Memory B cell (primary cell): ENCODE measurements at regions not wholly inside any gene's neighbourhood (a gene's known extent, or its start where the extent isn't known, plus 50 kb on each side); places are given as distances from the start of the nearest gene placed in this dataset.

Experiments used
- ATAC-seq: fragments of 150-1000 bp; cut with Tn5 transposase; 2 replicates; pipeline ENCODE4 v1.10.0; 2021; ENCODE audit warnings: low read depth, mild to moderate bottlenecking, moderate library complexity
- DNase-seq, 2 donors: peaks; one replicate each; pipeline ENCODE4 v3.0.0; 2022; ENCODE audit warnings: low spot score in 2 of 2
- H3K27ac Mint-ChIP-seq: one replicate; pipeline ENCODE4 v1.8.0; 2022; ENCODE audit warnings: mild to moderate bottlenecking, moderate library complexity, mixed read lengths
- H3K27me3 Mint-ChIP-seq: one replicate; pipeline ENCODE4 v1.8.0; 2022; ENCODE audit warnings: mixed read lengths
- H3K36me3 Mint-ChIP-seq: one replicate; pipeline ENCODE4 v1.8.0; 2022; ENCODE audit warnings: mild to moderate bottlenecking, mixed read lengths
- H3K4me1 Mint-ChIP-seq: one replicate; pipeline ENCODE4 v1.8.0; 2022; ENCODE audit warnings: mixed read lengths
- H3K4me3 Mint-ChIP-seq: one replicate; pipeline ENCODE4 v1.8.0; 2022; ENCODE audit warnings: mild to moderate bottlenecking, moderate library complexity, mixed read lengths
- H3K9me3 Mint-ChIP-seq: one replicate; pipeline ENCODE4 v1.8.0; 2022; ENCODE audit warnings: mixed read lengths

- ATAC-seq (no peak), DNase-seq (no peak)
- Mint-ChIP-seq H3K27ac (no peak overlapping the region), H3K36me3 (no peaks in the 10 kb centered on the region), H3K9me3 (peaks cover 3% of the 10 kb centered on the region), H3K27me3 (no peaks in the 10 kb centered on the region), H3K4me3 (no peak overlapping the region), H3K4me1 (no peaks in the 10 kb centered on the region)
Observed at GRCh38 chr5:155746367-155747038, 580.5 kb upstream of the SGCD start.

DNA sequence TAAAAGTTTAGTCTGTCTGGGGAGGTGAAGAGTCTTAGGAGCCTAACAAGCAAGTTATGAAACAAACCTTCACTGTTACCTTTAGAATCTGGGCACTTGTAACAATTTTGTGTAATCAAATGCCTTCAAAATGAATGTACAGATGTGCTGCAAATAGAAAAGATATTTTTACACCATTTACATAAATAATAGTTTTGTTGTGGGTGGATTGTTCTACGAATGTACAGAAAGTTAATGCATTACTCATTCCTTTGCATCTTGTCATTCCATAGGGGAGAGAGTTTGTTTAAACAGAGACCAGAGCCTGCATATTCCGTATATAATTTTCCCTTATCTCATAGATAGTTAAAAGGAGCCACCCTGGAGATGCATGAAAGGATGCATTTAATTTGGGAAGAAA is 576.9 kb upstream of the SGCD start:
- H3K27ac Mint-ChIP-seq, result no peak overlapping the region

DNA sequence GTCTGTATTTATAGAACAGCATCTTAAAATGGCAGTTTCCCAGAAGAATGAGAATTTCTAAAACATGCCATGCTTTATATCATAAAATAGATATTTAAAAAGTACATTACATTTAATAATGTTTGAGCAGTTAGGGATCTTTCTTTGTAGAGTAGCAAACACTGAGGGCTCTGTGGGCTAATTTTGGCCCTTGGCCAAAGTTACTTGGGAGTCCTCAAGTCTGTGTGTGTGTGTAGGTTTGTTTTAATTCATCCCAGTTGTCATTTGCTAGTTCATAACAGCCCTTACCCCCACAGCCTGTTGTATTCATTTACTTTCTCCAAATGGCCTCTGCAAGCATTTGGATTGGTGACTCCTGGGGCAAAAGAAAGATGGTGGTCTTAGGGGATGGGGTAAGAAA is 576.4 kb upstream of the SGCD start:
- Mint-ChIP-seq H3K27me3 (peaks cover 9% of the 10 kb centered on the region), H3K4me3 (no peak overlapping the region), H3K36me3 (no peaks in the 10 kb centered on the region), H3K4me1 (no peaks in the 10 kb centered on the region), H3K27ac (no peak overlapping the region), H3K9me3 (no peaks in the 10 kb centered on the region)
- DNase-seq (no peak), ATAC-seq (no peak)

More for the DNA sequence above, 576.9 kb upstream of the SGCD start:
- ATAC-seq (no peak), DNase-seq (no peak)
- Mint-ChIP-seq H3K27me3 (peaks cover 9% of the 10 kb centered on the region), H3K36me3 (no peaks in the 10 kb centered on the region), H3K4me1 (no peaks in the 10 kb centered on the region), H3K4me3 (no peak overlapping the region), H3K9me3 (no peaks in the 10 kb centered on the region)

DNA sequence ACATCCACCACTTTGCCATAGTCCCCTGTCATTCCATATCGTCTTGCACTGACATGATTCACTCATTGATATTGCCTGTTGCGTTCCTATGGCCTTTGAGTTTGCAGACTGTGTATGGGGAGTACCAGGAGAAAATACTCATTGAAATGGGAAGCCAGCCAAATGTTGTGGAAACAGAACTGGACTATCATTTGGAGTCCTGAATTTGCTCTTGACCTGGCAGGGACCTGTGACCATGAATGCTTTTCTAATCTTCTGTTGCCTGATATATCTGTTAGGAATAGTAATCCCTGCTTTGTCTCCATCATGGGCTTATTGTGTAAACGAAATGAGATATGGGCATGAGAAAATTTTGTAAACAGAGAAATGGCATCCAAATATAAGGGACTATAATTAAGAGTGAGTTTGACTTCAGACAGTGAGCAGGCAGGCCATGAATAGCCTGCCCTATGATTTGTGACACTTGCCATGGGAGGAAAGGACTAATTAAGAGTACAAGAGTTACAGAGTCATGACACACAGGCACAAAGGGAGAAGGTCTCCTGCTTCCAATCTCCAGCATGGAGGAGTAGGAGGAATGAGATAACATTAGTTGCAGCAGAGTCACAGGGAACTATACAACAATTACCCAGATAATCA is 572.9 kb upstream of the SGCD start:
- Mint-ChIP-seq H3K4me1 (no peaks in the 10 kb centered on the region), H3K36me3 (no peaks in the 10 kb centered on the region), H3K27ac (no peak overlapping the region), H3K4me3 (no peak overlapping the region), H3K27me3 (peaks cover 9% of the 10 kb centered on the region), H3K9me3 (no peaks in the 10 kb centered on the region)
- DNase-seq, result no peak
- no peak for ATAC-seq

DNA sequence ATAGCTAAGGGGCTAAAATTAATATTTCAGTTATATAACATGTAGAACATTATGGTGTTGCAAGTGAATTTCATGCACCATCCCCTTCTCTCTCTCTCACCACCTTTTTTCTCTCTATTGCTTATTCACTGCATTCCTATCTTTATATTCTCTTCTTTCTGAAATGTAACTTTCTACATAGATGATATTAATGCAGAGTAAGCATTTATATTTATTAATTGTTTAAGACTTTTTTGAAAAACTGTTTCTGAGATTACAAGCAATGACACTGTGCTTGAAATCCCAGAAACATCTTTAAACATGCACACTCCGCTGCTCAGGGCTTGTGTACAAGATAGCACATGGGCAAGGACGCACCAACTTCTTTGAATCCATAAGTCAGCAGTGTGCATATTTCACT is 567.7 kb upstream of the SGCD start:
- no peak overlapping the region for H3K27ac Mint-ChIP-seq

DNA sequence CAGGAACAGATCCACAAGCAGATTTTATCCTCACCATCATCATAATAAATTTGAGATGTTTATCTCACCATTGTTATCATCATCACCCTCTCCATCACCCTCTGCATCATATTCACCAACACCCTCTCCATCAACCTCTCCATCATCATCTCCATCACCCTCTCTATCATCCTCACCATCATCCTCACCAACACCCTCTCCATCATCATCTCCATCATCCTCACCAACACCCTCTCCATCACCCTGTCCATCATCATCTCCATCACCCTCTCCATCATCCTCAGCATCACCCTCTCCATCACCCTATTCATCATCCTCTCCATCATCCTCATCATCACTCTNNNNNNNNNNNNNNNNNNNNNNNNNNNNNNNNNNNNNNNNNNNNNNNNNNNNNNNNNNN is 567.0 kb upstream of the SGCD start:
- DNase-seq, result no peak
- H3K4me3 Mint-ChIP-seq, result no peak overlapping the region
- ATAC-seq, result no peak
- H3K27ac Mint-ChIP-seq, result no peak overlapping the region
- peaks cover 5% of the 10 kb centered on the region for H3K4me1 Mint-ChIP-seq
- peaks cover 10% of the 10 kb centered on the region for H3K9me3 Mint-ChIP-seq
- no peaks in the 10 kb centered on the region for H3K27me3 Mint-ChIP-seq
- peaks cover 6% of the 10 kb centered on the region for H3K36me3 Mint-ChIP-seq

More for the DNA sequence above, 567.7 kb upstream of the SGCD start:
- Mint-ChIP-seq H3K27me3 (peaks cover 2% of the 10 kb centered on the region), H3K4me1 (peaks cover 5% of the 10 kb centered on the region), H3K9me3 (peaks cover 10% of the 10 kb centered on the region), H3K4me3 (no peak overlapping the region), H3K36me3 (peaks cover 6% of the 10 kb centered on the region)
- DNase-seq (no peak), ATAC-seq (no peak)

DNA sequence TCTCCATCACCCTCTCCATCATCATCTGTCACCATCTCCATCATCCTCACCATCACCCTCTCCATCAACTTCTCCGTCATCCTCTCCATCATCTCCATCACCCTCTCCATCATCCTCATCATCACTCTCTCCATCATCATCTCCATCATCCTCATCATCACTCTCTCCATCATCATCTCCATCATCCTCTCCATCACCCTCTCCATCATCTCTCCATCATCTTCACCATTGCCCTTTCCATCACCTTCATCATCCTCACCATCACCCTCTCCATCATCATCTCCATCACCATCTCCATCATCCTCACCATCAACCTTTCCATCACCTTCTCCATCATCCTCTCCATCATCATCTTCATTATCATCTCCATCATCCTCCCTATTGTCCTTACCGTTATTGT is 565.5 kb upstream of the SGCD start:
- no peak overlapping the region for H3K4me3 Mint-ChIP-seq
- H3K27me3 Mint-ChIP-seq, result no peaks in the 10 kb centered on the region
- peaks cover 5% of the 10 kb centered on the region for H3K4me1 Mint-ChIP-seq
- DNase-seq (no peak), ATAC-seq (no peak)
- H3K9me3 Mint-ChIP-seq, result peaks cover 12% of the 10 kb centered on the region
- H3K36me3 Mint-ChIP-seq, result peaks cover 7% of the 10 kb centered on the region
- H3K27ac Mint-ChIP-seq, result no peak overlapping the region

GRCh38 chr5:155765715-155766114 is 561.2 kb upstream of the SGCD start:
- Mint-ChIP-seq H3K27me3 (no peaks in the 10 kb centered on the region), H3K4me1 (peaks cover 5% of the 10 kb centered on the region), H3K27ac (no peak overlapping the region), H3K9me3 (peaks cover 9% of the 10 kb centered on the region), H3K36me3 (peaks cover 7% of the 10 kb centered on the region), H3K4me3 (no peak overlapping the region)
- no peak for DNase-seq
- ATAC-seq, result no peak

DNA sequence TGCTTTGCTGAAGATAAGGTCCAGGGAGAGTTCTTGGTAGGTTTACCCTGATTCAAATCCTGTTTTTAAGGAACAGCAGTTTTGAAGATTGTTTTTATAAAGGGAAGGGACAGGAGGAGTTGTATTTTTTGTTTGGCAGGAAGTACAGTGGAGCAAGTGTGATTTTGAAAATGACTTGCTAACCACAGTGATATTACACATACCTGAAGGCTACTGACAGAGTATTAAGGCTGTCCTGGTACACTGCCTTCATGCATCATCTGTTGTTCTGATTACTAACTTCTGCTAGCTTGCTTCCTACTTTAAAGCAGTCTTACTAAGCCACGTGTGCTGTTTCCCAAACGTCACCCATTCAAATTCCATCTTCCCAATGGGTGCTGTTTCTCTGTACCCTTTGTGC is 559.5 kb upstream of the SGCD start:
- no peak overlapping the region for H3K27ac Mint-ChIP-seq
- ATAC-seq (no peak), DNase-seq (no peak)
- no peaks in the 10 kb centered on the region for H3K4me1 Mint-ChIP-seq
- H3K4me3 Mint-ChIP-seq, result no peak overlapping the region
- H3K36me3 Mint-ChIP-seq, result peaks cover 1% of the 10 kb centered on the region
- peaks cover 2% of the 10 kb centered on the region for H3K9me3 Mint-ChIP-seq
- H3K27me3 Mint-ChIP-seq, result no peaks in the 10 kb centered on the region

DNA sequence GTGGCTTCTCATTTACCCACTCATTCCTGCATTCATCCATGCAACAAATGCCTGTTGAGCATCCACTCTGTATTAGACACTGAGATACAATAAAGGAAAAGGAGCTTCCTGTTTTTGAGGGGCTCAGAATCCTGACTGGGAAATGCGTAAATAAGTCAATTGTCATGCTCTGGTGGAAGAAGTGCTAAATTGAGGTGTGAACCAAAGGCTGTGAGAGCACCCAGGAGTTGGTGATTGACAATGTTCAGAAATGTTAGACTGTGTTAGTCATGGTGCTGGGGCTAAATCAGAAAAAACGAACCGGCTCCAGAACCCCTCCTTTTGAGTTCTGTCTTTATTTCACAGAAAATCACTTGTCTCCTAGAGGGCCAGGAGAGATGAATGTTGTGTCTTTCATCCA is 558.6 kb upstream of the SGCD start:
- DNase-seq, result no peak

DNA sequence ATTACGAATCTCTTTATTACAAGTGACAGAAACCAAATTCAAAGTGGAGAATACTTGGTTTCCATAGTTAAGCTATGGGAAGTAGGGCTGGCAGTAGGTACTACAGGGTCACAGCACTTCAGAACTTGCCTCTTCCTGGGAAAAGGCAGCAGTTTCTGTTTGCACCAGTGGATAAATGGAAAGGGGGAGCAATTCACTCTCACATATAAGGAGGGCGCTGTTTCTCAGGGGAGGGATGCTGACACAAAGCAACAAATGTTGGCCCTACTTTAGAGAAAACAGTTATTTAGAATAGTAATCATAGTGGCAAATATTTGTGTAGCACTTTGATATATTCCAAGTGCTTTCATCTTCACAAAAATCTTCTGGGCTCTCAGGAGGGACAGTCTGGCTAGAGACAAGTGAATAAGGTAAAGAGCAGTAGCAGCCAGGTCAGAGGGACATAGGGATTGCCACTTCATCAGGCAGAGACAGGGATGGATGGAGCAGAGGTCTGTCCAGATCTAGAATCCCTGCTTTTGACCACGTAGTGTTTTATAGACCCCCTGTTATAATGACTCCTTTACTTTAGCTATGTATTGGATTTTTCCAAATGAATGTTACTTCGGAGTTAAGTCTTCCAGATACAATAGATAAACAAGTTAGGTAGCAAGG is 554.8 kb upstream of the SGCD start:
- no peak for DNase-seq
- H3K36me3 Mint-ChIP-seq, result no peaks in the 10 kb centered on the region
- no peak for ATAC-seq
- peaks cover 2% of the 10 kb centered on the region for H3K9me3 Mint-ChIP-seq
- no peaks in the 10 kb centered on the region for H3K27me3 Mint-ChIP-seq
- no peaks in the 10 kb centered on the region for H3K4me1 Mint-ChIP-seq
- no peak overlapping the region for H3K27ac Mint-ChIP-seq
- no peak overlapping the region for H3K4me3 Mint-ChIP-seq

More for the DNA sequence above, 558.6 kb upstream of the SGCD start:
- Mint-ChIP-seq H3K36me3 (peaks cover 1% of the 10 kb centered on the region), H3K27ac (no peak overlapping the region), H3K4me3 (no peak overlapping the region), H3K4me1 (no peaks in the 10 kb centered on the region), H3K9me3 (peaks cover 2% of the 10 kb centered on the region), H3K27me3 (no peaks in the 10 kb centered on the region)
- ATAC-seq, result no peak

GRCh38 chr5:155773680-155774079 is 553.3 kb upstream of the SGCD start:
- no peaks in the 10 kb centered on the region for H3K4me1 Mint-ChIP-seq
- H3K27me3 Mint-ChIP-seq, result peaks cover 1% of the 10 kb centered on the region
- H3K36me3 Mint-ChIP-seq, result no peaks in the 10 kb centered on the region
- no peak for ATAC-seq
- H3K4me3 Mint-ChIP-seq, result no peak overlapping the region
- no peak overlapping the region for H3K27ac Mint-ChIP-seq
- peaks cover 2% of the 10 kb centered on the region for H3K9me3 Mint-ChIP-seq
- no peak for DNase-seq

DNA sequence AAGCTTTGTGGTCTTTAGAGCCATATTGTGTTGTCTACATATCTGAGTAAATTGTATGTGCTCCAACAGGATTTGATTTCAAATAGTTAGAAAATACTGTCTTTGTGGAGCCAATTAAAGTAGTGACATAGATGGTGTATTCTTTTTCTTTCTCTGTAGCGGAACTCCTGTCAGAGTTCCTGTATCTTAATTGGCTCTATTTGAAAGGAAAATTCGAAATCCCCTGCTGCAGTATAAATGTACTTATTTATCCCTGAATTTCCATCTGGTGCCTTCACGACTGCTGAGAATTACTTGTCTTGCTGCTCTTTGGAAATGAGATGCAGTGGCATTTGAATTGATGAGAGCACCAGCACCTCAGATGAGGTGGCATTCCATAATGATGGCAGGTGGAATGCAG is 546.7 kb upstream of the SGCD start:
- DNase-seq (no peak), ATAC-seq (no peak)
- Mint-ChIP-seq H3K4me1 (no peaks in the 10 kb centered on the region), H3K27me3 (peaks cover 1% of the 10 kb centered on the region), H3K9me3 (peaks cover 1% of the 10 kb centered on the region), H3K27ac (no peak overlapping the region), H3K36me3 (no peaks in the 10 kb centered on the region), H3K4me3 (no peak overlapping the region)

- no peak overlapping the region for H3K4me3 Mint-ChIP-seq
- H3K36me3 Mint-ChIP-seq, result no peaks in the 10 kb centered on the region
- no peaks in the 10 kb centered on the region for H3K27me3 Mint-ChIP-seq
- no peak overlapping the region for H3K27ac Mint-ChIP-seq
- peaks cover 1% of the 10 kb centered on the region for H3K9me3 Mint-ChIP-seq
- ATAC-seq (no peak), DNase-seq (no peak)
- no peaks in the 10 kb centered on the region for H3K4me1 Mint-ChIP-seq
Observed at GRCh38 chr5:155783246-155783645, 543.7 kb upstream of the SGCD start.
